ENCODE measurements at regions not wholly inside any gene's neighbourhood (a gene's known extent, or its start where the extent isn't known, plus 50 kb on each side); places are given as distances from the start of the nearest gene placed in this dataset.

DNA sequence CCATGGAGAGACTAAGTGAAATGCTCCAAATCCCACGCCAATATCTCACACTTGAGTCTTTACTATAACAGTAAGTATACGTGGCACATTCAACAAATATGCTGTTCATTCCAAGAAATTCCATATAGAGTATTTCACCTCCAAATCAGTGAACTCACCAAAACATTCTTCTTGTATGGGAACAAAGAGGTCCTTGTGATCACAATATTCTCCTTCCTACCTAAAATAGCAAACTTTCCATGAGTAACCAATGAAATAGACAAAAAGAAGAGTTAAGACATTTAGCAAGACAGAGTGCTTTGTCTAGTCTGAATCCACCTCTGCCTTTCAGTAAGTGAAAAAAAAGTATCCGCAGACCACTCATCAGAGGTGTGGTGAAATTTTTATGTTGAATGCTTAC lies 77.3 kb upstream of the NXPH1 start:
- Histone ChIP-seq H3K27me3 (replicated peaks in 1 of 7) (peaks cover 0 to 8% (median 0%) of the 10 kb centered on the region in 7 donors), H3K27ac (no peak overlapping the region), H3K4me1 (peaks cover 0 to 2% (median 0%) of the 10 kb centered on the region in 6 donors), H3K4me3 (no peak overlapping the region), H3K36me3 (no peaks in the 10 kb centered on the region), H3K9me3 (peaks cover 0 to 9% (median 0%) of the 10 kb centered on the region in 8 donors)
- no peak for DNase-seq
- WGBS, 5 donors, result 80 to 88% (median 82%) methylated on average over 3 of the region's 3 CpGs
- intact Hi-C loops (cut with DNase I; ENCODE audit: low total_unique reads), result no loop called here
- TF ChIP-seq, protein P1, sequence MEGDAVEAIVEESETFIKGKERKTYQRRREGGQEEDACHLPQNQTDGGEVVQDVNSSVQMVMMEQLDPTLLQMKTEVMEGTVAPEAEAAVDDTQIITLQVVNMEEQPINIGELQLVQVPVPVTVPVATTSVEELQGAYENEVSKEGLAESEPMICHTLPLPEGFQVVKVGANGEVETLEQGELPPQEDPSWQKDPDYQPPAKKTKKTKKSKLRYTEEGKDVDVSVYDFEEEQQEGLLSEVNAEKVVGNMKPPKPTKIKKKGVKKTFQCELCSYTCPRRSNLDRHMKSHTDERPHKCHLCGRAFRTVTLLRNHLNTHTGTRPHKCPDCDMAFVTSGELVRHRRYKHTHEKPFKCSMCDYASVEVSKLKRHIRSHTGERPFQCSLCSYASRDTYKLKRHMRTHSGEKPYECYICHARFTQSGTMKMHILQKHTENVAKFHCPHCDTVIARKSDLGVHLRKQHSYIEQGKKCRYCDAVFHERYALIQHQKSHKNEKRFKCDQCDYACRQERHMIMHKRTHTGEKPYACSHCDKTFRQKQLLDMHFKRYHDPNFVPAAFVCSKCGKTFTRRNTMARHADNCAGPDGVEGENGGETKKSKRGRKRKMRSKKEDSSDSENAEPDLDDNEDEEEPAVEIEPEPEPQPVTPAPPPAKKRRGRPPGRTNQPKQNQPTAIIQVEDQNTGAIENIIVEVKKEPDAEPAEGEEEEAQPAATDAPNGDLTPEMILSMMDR (IDR thresholded peaks at IDR 0.05 in 8 of 11, conservative IDR thresholded peaks at IDR 0.05 in 3 of 11), result no peak
- TF ChIP-seq POLR2AphosphoS5 (IDR thresholded peaks at IDR 0.05) (no peak), POLR2A (IDR thresholded peaks at IDR 0.05) (no peak)

DNA sequence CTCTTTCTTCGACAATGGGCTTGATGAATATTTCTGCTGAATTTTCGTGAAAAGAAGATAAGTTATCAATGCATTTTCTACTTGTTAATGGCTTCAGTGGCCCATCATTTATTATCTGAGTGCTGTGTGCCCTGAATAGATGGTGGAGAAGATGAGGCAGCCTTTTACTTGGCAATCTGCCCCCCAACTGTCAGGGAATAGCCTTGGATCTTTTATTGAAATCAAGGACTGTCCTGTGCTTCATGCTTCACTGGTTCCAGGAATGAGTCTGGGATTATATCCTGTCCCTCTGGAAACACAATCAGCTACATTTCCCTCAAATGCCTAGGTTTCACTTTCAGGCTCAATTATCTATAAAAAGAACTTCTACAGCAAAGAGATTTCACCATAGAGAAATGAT lies 75.9 kb upstream of the NXPH1 start:
- 39 to 70% (median 61%) methylated on average over 2 of the region's 2 CpGs for WGBS, 5 donors
- TF ChIP-seq POLR2AphosphoS5 (IDR thresholded peaks at IDR 0.05) (no peak), POLR2A (IDR thresholded peaks at IDR 0.05) (no peak)
- TF ChIP-seq, protein P1 (IDR thresholded peaks at IDR 0.05 in 8 of 11, conservative IDR thresholded peaks at IDR 0.05 in 3 of 11), result no peak
- H3K4me3 ChIP-seq, result no peak overlapping the region

DNA sequence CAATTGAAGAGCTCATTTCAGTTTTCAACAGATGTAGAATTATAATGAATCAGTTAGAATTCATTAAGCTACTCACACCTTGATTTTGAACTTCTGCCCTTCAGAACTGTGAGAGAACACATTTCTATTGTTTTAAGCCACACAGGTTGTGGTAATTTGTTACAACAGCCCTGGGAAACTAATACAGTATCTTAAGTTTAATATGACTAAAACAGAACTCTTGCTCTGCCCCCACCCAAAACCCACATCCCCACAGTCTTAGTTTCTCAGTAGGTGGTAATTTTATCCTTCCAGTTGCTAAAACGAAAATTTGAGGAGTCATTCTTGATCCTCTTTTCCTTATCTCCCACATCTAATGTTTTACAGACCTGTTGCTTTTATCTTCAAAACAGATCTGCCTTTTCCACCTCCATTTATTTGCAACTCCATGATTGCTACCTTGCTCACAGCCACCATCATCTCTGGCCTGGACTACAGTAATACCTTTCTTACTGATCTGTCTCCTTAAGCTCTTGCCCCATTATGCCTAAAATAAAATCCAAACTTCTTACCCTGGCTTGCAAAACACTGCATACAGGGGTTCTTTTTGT lies 72.8 kb upstream of the NXPH1 start:
- H3K4me3 ChIP-seq, result no peak overlapping the region
- peak overlapping the region in 3 of 8 donors; percentile 0 to 37 (median 27) for H3K27ac ChIP-seq
- intact Hi-C loops (cut with DNase I; ENCODE audit: low total_unique reads), result no loop called here
- H3K4me1 ChIP-seq, result peaks cover 0 to 2% (median 0%) of the 10 kb centered on the region in 6 donors
- H3K27me3 ChIP-seq (replicated peaks in 1 of 7), result peaks cover 0 to 8% (median 0%) of the 10 kb centered on the region in 7 donors
- no peak for TF ChIP-seq POLR2AphosphoS5 (IDR thresholded peaks at IDR 0.05)
- peaks cover 0 to 9% (median 0%) of the 10 kb centered on the region in 8 donors for H3K9me3 ChIP-seq
- 25 to 40% (median 37%) methylated on average over 1 of the region's 1 CpG for WGBS, 5 donors
- DNase-seq, result no peak
- no peaks in the 10 kb centered on the region for H3K36me3 ChIP-seq

More for the DNA sequence above, 75.9 kb upstream of the NXPH1 start:
- H3K27me3 ChIP-seq (replicated peaks in 1 of 7), result peaks cover 0 to 8% (median 0%) of the 10 kb centered on the region in 7 donors
- peak overlapping the region in 5 of 8 donors; percentile 5 to 46 (median 35) for H3K27ac ChIP-seq
- intact Hi-C loops (cut with DNase I; ENCODE audit: low total_unique reads), result no loop called here
- peaks cover 0 to 2% (median 0%) of the 10 kb centered on the region in 6 donors for H3K4me1 ChIP-seq
- no peak for DNase-seq
- no peaks in the 10 kb centered on the region for H3K36me3 ChIP-seq
- H3K9me3 ChIP-seq, result peaks cover 0 to 9% (median 0%) of the 10 kb centered on the region in 8 donors

DNA sequence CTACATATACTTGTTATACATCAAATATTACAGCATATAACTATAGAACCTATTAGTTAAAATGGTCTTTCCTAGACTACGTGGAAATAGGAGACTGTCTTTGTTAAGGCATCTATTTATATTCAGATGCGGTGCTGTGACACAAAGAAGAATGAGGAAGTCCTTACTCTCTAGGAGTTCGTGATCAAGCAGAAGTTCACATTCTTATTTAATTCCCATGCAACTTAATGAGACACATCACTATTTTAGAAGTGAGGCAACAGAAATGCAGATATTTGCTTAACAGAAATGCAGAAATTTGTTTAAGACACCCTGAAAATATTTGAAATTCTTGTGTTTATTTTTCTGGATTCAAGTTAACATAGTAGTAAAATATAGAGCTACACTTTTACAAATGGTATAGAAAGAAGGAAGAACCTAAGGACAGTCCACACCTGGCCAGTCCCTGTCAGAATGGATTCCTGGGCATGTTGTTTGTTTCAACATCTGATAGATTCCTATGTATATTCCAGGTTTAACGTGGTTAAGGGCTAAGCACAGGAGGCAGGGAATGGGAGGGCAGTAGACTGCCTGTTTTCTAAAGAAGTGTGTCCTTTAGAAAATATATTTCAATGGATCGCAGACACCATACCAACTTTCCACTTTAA lies 70.6 kb upstream of the NXPH1 start:
- TF ChIP-seq POLR2AphosphoS5 (IDR thresholded peaks at IDR 0.05) (no peak), POLR2A (IDR thresholded peaks at IDR 0.05) (no peak)
- TF ChIP-seq, protein P1 (IDR thresholded peaks at IDR 0.05 in 8 of 11, conservative IDR thresholded peaks at IDR 0.05 in 3 of 11), result no peak
- H3K4me1 ChIP-seq, result no peaks in the 10 kb centered on the region
- WGBS, 5 donors, result 29 to 35% (median 32%) methylated on average over 5 of the region's 5 CpGs

More for the DNA sequence above, 70.6 kb upstream of the NXPH1 start:
- Histone ChIP-seq H3K27me3 (replicated peaks in 1 of 7) (peaks cover 0 to 8% (median 0%) of the 10 kb centered on the region in 7 donors), H3K4me3 (no peak overlapping the region), H3K9me3 (peaks cover 0 to 9% (median 0%) of the 10 kb centered on the region in 8 donors), H3K27ac (no peak overlapping the region), H3K36me3 (no peaks in the 10 kb centered on the region)
- intact Hi-C loops (cut with DNase I; ENCODE audit: low total_unique reads), result no loop called here
- no peak for DNase-seq

Measured in spleen (tissue), 11 donors.